Lung (tissue), 11 donors: ENCODE measurements at regions not wholly inside any gene's neighbourhood (a gene's known extent, or its start where the extent isn't known, plus 50 kb on each side); places are given as distances from the start of the nearest gene placed in this dataset.

Experiments used
- ATAC-seq: fragments of 200-7000 bp; cut with Tn5 transposase; one replicate; pipeline ENCODE4 v1.9.1; 2020; ENCODE audit warnings: moderate number of reproducible peaks; ENCODE audit not compliant: insufficient read depth, low FRiP score
- DNase-seq, 3 donors: peaks; one replicate each; pipeline ENCODE4 v3.0.0-alpha.2; 2013 to 2017
- H3K27ac ChIP-seq, 2 donors: one replicate each; pipeline ENCODE4 v1.5.1; 2013; ENCODE audit warnings: mild to moderate bottlenecking in 2 of 2, moderate library complexity in 2 of 2, control low read depth in 1 of 2, inconsistent platforms in 1 of 2, low read depth in 1 of 2, low read length in 1 of 2
- H3K27me3 ChIP-seq, 3 donors: one replicate each; pipeline ENCODE4 v1.5.1; 2013; ENCODE audit warnings: low read length in 2 of 3; ENCODE audit not compliant: control insufficient read depth in 3 of 3, insufficient read depth in 3 of 3
- H3K36me3 ChIP-seq, 4 donors: one replicate each; pipeline ENCODE4 v1.5.1; 2013; ENCODE audit warnings: low read length in 4 of 4, mild to moderate bottlenecking in 1 of 4, moderate library complexity in 1 of 4; ENCODE audit not compliant: control insufficient read depth in 4 of 4, insufficient read depth in 4 of 4
- H3K4me1 ChIP-seq, 5 donors: one replicate each; pipeline ENCODE4 v1.5.1; 2013; ENCODE audit warnings: low read length in 5 of 5, mild to moderate bottlenecking in 2 of 5, moderate library complexity in 1 of 5; ENCODE audit not compliant: control insufficient read depth in 5 of 5, insufficient read depth in 5 of 5
- H3K4me3 ChIP-seq: one replicate; pipeline ENCODE4 v1.5.1; 2013; ENCODE audit warnings: mild to moderate bottlenecking, control low read depth, moderate library complexity
- H3K9ac ChIP-seq, 2 donors: one replicate each; pipeline ENCODE4 v1.5.1; 2013; ENCODE audit warnings: low read length in 2 of 2, control low read depth in 1 of 2; ENCODE audit not compliant: insufficient read depth in 1 of 2
- H3K9me3 ChIP-seq, 4 donors: one replicate each; pipeline ENCODE4 v1.5.1; 2013; ENCODE audit warnings: low read length in 3 of 4, mild to moderate bottlenecking in 1 of 4, moderate library complexity in 1 of 4; ENCODE audit not compliant: control insufficient read depth in 4 of 4, insufficient read depth in 3 of 4
- WGBS, 2 donors: extraction: QIAGEN DNeasy Blood & Tissue Kit; methylation state at CpG; one replicate each; pipeline ENCODE4 v1.1.7; 2013; 5-methylcytosine and 5-hydroxymethylcytosine counted together
- TF ChIP-seq, protein P1 (sequence below): IDR thresholded peaks from 2 replicates; pipeline ENCODE4 v1.5.1; 2012; ENCODE audit warnings: mild to moderate bottlenecking; ENCODE audit errors: control extremely low read depth, extremely low read depth
- donor health status: control.
- donor health status: control.
- donor health status: Bipolar disorder and iron deficiency.
- donor health status: healthy.
- donor health status: DM: yes; HTN: yes; CAD: no.

GRCh38 chr9:18260521-18260920, 213.4 kb upstream of the ADAMTSL1 start:
- H3K36me3 ChIP-seq: no peaks in the 10 kb centered on the region
- peaks cover 0 to 15% (median 3%) of the 10 kb centered on the region in 5 donors for H3K4me1 ChIP-seq
- TF ChIP-seq, protein P1, sequence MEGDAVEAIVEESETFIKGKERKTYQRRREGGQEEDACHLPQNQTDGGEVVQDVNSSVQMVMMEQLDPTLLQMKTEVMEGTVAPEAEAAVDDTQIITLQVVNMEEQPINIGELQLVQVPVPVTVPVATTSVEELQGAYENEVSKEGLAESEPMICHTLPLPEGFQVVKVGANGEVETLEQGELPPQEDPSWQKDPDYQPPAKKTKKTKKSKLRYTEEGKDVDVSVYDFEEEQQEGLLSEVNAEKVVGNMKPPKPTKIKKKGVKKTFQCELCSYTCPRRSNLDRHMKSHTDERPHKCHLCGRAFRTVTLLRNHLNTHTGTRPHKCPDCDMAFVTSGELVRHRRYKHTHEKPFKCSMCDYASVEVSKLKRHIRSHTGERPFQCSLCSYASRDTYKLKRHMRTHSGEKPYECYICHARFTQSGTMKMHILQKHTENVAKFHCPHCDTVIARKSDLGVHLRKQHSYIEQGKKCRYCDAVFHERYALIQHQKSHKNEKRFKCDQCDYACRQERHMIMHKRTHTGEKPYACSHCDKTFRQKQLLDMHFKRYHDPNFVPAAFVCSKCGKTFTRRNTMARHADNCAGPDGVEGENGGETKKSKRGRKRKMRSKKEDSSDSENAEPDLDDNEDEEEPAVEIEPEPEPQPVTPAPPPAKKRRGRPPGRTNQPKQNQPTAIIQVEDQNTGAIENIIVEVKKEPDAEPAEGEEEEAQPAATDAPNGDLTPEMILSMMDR: no peak
- no peaks in the 10 kb centered on the region for H3K9me3 ChIP-seq
- H3K4me3 ChIP-seq: no peak overlapping the region
- ATAC-seq: no peak
- WGBS, 2 donors: 29 to 52% methylated on average over 5 of the region's 5 CpGs
- no peak for DNase-seq
- H3K27ac ChIP-seq: no peak overlapping the region
- no peaks in the 10 kb centered on the region for H3K27me3 ChIP-seq
- H3K9ac ChIP-seq: no peak overlapping the region

DNA sequence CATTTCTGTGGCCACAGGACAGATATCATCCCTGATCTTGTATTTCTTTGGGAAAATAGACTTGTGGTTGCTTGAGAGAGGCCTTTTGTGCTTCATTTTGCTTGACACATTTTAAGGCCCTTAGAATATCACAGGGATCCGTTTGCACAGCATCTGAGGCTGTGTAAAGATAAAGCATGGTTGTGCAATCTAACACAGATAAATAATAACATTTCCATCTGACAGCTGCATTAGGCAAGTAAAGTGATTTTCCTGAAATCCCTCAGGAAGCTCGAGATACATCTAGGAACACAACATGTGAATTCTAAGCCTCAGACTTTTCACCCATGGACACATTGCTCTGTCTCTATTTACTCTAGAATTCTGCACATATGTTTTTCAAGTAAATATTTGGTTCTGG, 212.8 kb upstream of the ADAMTSL1 start:
- H3K9ac ChIP-seq: no peak overlapping the region
- no peaks in the 10 kb centered on the region for H3K9me3 ChIP-seq
- peaks cover 0 to 15% (median 3%) of the 10 kb centered on the region in 5 donors for H3K4me1 ChIP-seq
- no peak for ATAC-seq
- no peak overlapping the region for H3K27ac ChIP-seq
- TF ChIP-seq, protein P1: no peak
- no peaks in the 10 kb centered on the region for H3K27me3 ChIP-seq
- no peaks in the 10 kb centered on the region for H3K36me3 ChIP-seq
- WGBS, 2 donors: 34 to 56% methylated on average over 2 of the region's 2 CpGs
- peak in 2 of 3 donors; percentile 19 to 56 for DNase-seq
- no peak overlapping the region for H3K4me3 ChIP-seq

- 88 to 89% methylated on average over 6 of the region's 6 CpGs for WGBS, 2 donors
- H3K9me3 ChIP-seq: no peaks in the 10 kb centered on the region
- no peak overlapping the region for H3K27ac ChIP-seq
- TF ChIP-seq, protein P1: no peak
- DNase-seq: no peak
- no peak overlapping the region for H3K9ac ChIP-seq
- H3K4me3 ChIP-seq: no peak overlapping the region
- no peaks in the 10 kb centered on the region for H3K36me3 ChIP-seq
- peaks cover 0 to 15% (median 3%) of the 10 kb centered on the region in 5 donors for H3K4me1 ChIP-seq
- H3K27me3 ChIP-seq: no peaks in the 10 kb centered on the region
- no peak for ATAC-seq
These were observed 210.6 kb upstream of the ADAMTSL1 start for GRCh38 chr9:18263377-18263776.

- no peaks in the 10 kb centered on the region for H3K4me1 ChIP-seq
- no peak overlapping the region for H3K9ac ChIP-seq
- H3K36me3 ChIP-seq: no peaks in the 10 kb centered on the region
- no peaks in the 10 kb centered on the region for H3K9me3 ChIP-seq
- WGBS, 2 donors: 0 to 46% methylated on average over 1 of the region's 1 CpG
- DNase-seq: no peak
- ATAC-seq: no peak
- no peak overlapping the region for H3K27ac ChIP-seq
- TF ChIP-seq, protein P1: no peak
- no peak overlapping the region for H3K4me3 ChIP-seq
- no peaks in the 10 kb centered on the region for H3K27me3 ChIP-seq
These were observed 205.6 kb upstream of the ADAMTSL1 start for GRCh38 chr9:18268381-18268780.
